HUES48 (cell line): ENCODE measurements at regions not wholly inside any gene's neighbourhood (a gene's known extent, or its start where the extent isn't known, plus 50 kb on each side); places are given as distances from the start of the nearest gene placed in this dataset.
"Not testable (repeated sequence)": the region's sequence is repeated elsewhere in the genome, so short reads cannot be mapped to it uniquely, and the experiment has no call there.

Experiments used
- H3K27ac ChIP-seq: one replicate; pipeline ENCODE4 v1.7.0; 2013; ENCODE audit warnings: low read depth, low read length, inconsistent platforms
- H3K27me3 ChIP-seq: 2 replicates; pipeline ENCODE4 v1.6.1; 2013; ENCODE audit warnings: mild to moderate bottlenecking, low read length; ENCODE audit not compliant: control insufficient read depth, insufficient read depth
- H3K36me3 ChIP-seq: 2 replicates; pipeline ENCODE4 v1.6.1; 2013; ENCODE audit warnings: low read length; ENCODE audit not compliant: control insufficient read depth, insufficient read depth
- H3K4me1 ChIP-seq: 2 replicates; pipeline ENCODE4 v1.6.1; 2013; ENCODE audit warnings: mild to moderate bottlenecking, low read length; ENCODE audit not compliant: control insufficient read depth, insufficient read depth
- H3K4me3 ChIP-seq: 2 replicates; pipeline ENCODE4 v1.5.1; 2013; ENCODE audit warnings: mild to moderate bottlenecking, low read depth, low read length
- H3K9ac ChIP-seq: 2 replicates; pipeline ENCODE4 v1.6.1; 2013; ENCODE audit warnings: mild to moderate bottlenecking, low read depth, low read length, moderate library complexity
- H3K9me3 ChIP-seq: 2 replicates; pipeline ENCODE4 v1.6.1; 2013; ENCODE audit warnings: low read length; ENCODE audit not compliant: control insufficient read depth, insufficient read depth

DNA sequence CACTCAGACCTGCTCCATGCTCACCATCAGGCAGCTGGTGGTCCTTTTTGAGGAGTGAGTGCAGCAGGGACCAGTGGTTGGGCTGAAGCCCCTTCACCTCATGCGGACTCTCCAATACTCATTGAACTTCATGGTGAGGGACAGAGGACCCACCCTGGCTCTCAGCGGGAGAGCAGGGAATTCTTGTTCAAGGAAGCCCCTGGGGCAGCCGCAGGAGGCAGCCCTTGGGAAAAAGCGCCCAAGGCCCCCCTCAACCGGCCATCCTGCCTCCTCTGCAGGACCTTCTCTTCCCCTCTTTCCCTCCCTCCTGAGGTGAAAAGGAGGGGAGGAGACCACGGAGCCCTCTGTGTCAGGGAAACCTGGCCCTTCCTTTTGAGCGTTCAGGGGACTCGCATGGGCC, 4510.9 kb upstream of the OR11H1 start:
- not testable (repeated sequence) for H3K9ac ChIP-seq, H3K27ac ChIP-seq, H3K4me3 ChIP-seq, H3K9me3 ChIP-seq, H3K27me3 ChIP-seq, H3K4me1 ChIP-seq, H3K36me3 ChIP-seq

DNA sequence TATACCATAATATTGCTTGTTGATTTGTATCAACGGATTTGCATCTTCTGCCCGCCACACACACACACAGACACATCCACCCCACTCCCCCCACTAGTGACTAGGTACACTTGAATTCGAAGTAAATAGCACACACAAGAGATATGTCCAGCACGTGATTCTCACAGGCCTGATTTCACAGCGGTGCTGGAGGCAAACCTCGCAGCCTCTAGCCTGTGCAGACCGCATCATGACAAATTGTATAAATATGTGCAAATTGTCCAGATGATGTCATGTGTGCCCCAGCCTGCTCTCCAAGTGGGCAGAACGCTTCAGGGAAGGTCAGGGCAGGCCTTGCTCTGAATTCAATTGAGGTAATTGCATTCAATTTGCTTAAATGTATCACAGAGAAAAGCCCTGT, 4507.5 kb upstream of the OR11H1 start:
- H3K36me3 ChIP-seq, H3K27me3 ChIP-seq, H3K4me1 ChIP-seq, H3K9ac ChIP-seq, H3K4me3 ChIP-seq, H3K27ac ChIP-seq: not testable (repeated sequence)
- H3K9me3 ChIP-seq = peaks cover 20% of the 10 kb centered on the region

DNA sequence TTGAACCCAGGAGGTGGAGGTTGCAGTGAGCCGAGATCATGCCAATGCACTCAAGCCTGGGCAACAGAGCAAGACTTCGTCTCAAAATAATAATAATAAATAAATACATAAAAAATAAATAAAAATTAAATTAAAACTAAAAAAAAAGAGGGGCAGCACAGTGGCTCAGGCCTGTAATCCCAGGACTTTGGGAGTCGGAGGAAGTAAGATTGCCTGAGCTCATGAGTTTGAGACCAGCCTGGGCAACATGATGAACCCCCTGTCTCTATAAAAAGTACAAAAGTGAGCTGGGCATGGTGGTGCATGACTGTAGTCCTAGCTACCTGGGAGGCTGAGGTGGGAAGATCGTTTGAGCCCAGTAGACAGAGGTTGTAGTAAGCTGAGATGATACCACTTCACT, 4501.5 kb upstream of the OR11H1 start:
- not testable (repeated sequence) for H3K27ac ChIP-seq, H3K9ac ChIP-seq, H3K4me3 ChIP-seq, H3K4me1 ChIP-seq, H3K36me3 ChIP-seq, H3K27me3 ChIP-seq
- H3K9me3 ChIP-seq = peaks cover 68% of the 10 kb centered on the region

DNA sequence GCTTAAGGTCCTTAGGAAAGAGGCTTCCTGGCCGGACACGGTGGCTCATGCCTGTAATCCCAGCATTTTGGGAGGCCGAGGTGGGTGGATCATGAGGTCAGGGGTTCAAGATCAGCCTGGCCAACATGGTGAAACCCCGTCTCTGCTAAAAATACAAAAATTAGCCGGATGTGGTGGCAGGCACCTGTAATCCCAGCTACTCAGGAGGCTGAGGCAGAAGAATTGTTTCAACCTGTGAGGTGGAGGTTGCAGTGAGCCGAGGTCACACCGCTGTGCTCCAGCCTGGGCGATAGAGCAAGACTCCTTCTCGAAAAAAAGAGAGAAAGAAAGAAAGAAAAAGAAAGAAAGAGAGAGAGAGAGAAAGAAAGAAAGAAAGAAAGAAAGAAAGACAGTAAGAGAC, 4500.9 kb upstream of the OR11H1 start:
- not testable (repeated sequence) for H3K4me3 ChIP-seq, H3K4me1 ChIP-seq, H3K27ac ChIP-seq, H3K9ac ChIP-seq, H3K36me3 ChIP-seq, H3K27me3 ChIP-seq
- peaks cover 73% of the 10 kb centered on the region for H3K9me3 ChIP-seq

DNA sequence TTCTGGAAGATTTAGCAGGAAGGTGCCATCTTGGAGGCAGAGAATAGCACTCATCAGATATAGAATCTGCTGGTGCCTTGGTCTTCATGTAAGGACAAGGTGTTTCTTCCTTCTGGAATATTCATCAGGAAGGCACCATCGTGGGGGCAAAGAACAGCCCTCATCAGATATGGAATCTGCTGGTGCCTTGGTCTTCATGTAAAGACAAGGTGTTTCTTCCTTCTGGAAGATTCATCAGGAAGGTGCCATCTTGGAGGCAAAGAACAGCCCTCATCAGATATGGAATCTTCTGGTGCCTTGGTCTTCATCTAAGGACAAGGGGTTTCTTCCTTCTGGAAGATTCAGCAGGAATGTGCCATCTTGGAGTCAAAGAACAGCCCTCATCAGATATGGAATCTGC, 4500.5 kb upstream of the OR11H1 start:
- not testable (repeated sequence) for H3K27me3 ChIP-seq, H3K9ac ChIP-seq, H3K4me1 ChIP-seq, H3K4me3 ChIP-seq, H3K36me3 ChIP-seq, H3K27ac ChIP-seq
- peaks cover 77% of the 10 kb centered on the region for H3K9me3 ChIP-seq

DNA sequence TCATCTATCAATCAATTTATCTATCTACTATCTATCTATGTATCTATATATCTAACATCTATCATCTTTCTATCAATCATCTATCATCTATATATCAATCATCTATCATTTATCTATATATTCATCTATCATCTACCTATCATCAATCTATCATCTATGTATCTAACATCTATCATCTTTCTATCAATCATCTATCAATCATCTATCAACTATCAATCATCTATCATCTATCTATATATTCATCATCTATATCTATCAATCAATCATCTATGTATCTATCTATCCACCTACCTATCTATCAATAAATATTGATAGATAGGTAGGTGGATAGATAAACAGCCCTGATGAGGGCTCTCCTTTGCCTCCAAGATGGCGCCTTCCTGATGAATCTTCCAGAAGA, 4499.8 kb upstream of the OR11H1 start:
- H3K36me3 ChIP-seq, H3K4me3 ChIP-seq, H3K9ac ChIP-seq, H3K27me3 ChIP-seq, H3K4me1 ChIP-seq, H3K27ac ChIP-seq: not testable (repeated sequence)
- peaks cover 76% of the 10 kb centered on the region for H3K9me3 ChIP-seq

DNA sequence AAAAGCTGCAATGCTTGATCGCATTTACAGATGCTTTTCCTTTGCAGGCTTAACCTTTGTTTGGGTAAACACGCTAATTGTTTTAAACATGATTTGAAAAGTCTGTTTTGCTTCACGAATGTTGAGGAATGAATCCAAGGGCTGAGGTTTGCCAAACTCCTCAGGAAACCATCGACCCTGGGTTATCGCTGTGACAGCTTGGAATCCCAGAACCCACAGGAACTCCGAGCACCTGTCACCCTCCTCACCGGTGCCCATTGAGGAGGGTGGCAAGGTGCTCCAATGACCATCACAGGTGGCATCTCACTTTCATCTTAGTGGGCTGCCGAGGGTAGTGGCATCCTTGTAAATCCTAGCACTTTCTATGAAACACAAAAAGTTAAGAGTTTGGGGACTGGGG, 4498.5 kb upstream of the OR11H1 start:
- peaks cover 87% of the 10 kb centered on the region for H3K9me3 ChIP-seq
- not testable (repeated sequence) for H3K27ac ChIP-seq, H3K36me3 ChIP-seq, H3K27me3 ChIP-seq, H3K4me3 ChIP-seq, H3K4me1 ChIP-seq, H3K9ac ChIP-seq

DNA sequence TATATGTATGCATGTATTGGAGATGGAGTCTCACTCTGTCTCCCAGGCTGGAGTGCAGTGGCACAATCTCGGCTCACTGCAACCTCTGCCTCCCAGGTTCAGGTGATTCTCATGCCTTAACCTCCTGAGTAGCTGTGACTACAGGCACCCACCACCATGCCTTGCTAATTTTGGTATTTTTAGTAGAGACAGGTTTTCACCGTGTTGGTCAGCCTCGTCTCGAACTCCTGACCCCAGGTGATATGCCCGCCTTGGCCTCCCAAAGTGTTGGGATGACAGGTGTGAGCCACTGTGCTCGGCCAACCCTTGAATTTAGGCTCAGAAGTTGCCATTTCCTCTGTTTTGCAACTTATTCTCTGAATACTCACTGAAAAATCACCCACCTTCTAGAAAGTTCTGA, 4498.0 kb upstream of the OR11H1 start:
- not testable (repeated sequence) for H3K27ac ChIP-seq, H3K27me3 ChIP-seq, H3K4me3 ChIP-seq, H3K36me3 ChIP-seq, H3K9ac ChIP-seq, H3K4me1 ChIP-seq
- H3K9me3 ChIP-seq = peaks cover 89% of the 10 kb centered on the region

DNA sequence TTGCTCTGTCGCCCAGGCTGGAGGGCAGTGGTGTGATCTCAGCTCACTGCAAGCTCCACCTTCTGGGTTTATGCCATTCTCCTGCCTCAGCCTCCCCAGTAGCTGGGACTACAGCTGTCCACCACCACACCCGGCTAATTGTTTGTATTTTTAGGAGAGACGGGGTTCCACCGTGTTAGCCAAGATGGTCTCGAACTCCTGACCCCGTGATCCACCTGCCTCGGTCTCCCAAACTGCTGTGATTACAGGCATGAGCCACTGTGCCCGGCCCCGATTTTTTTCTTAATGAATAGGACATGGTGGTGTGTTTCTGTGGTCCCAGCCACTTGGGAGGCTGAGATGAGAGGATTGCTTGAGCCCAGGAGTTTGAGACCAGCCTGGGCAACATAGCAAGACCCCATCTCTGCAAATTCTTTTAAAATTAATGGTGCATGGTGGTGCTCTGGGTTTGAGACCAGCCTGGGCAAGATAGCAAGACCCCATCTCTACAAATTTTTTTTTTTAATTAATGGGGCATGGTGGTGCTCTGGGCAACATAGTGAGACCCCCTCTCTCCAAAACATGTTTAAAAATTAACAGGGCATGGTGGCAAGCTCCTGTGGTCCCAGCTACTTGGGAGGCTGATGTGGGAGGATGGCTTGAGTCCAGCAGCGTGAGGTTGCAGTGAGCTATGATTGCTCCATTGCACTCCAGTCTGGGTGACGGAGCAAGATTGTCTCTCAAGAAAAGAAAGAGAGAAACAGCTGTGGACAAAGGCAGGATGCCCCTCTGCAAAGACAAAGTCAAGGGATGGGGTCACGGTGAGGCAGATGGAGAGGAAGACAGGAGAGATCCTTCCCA, 4497.2 kb upstream of the OR11H1 start:
- peak overlapping the region; percentile 14; the same call in 1 of the 2 replicates for H3K4me3 ChIP-seq
- not testable (repeated sequence) for H3K27me3 ChIP-seq, H3K36me3 ChIP-seq, H3K27ac ChIP-seq, H3K9ac ChIP-seq, H3K4me1 ChIP-seq
- peaks cover 91% of the 10 kb centered on the region for H3K9me3 ChIP-seq

DNA sequence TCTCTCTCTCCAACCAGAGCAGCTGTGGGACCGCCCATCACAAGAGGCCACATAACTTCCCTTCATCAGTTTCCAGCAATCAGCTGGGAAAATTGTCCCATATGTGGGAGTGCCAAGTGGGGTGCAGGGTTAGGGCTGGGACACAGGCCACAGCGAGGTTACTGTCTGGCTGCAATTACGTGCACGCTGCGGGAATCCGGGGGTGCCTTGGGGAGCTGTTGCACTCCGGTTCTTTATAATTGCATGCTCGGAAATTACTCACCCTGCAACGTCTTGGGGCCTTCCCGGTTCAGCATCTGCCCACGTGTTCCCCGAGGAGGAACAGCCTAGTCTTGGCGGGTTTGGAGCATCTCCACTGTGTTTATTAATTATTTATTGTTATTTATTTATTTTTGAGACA, 4495.9 kb upstream of the OR11H1 start:
- not testable (repeated sequence) for H3K27ac ChIP-seq, H3K27me3 ChIP-seq, H3K9ac ChIP-seq, H3K4me1 ChIP-seq, H3K36me3 ChIP-seq
- peak overlapping the region; percentile 25; the same call in 1 of the 2 replicates for H3K4me3 ChIP-seq
- H3K9me3 ChIP-seq = peaks cover 92% of the 10 kb centered on the region

DNA sequence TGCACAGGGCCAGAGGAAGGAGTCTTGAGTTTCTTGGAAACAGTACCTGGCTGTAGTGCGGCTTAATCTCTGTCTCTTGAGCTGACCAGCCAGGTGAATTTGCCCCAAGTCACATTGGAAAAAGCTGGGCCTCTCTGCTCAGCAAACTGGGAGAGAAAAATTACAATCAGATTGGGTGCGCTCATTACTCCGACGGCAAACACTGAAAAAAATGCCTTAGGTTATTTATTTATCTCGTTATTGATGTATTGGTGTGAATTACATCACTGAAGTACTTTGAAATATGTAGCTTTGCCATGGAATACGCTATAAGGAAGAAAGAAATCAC, 4493.4 kb upstream of the OR11H1 start:
- not testable (repeated sequence) for H3K4me1 ChIP-seq, H3K27me3 ChIP-seq, H3K9ac ChIP-seq, H3K36me3 ChIP-seq, H3K27ac ChIP-seq
- Histone ChIP-seq H3K9me3 (peaks cover 94% of the 10 kb centered on the region), H3K4me3 (peak overlapping the region; percentile 8; the same call in 1 of the 2 replicates)
